ENCODE measurements at regions not wholly inside any gene's neighbourhood (a gene's known extent, or its start where the extent isn't known, plus 50 kb on each side); places are given as distances from the start of the nearest gene placed in this dataset.

DNA sequence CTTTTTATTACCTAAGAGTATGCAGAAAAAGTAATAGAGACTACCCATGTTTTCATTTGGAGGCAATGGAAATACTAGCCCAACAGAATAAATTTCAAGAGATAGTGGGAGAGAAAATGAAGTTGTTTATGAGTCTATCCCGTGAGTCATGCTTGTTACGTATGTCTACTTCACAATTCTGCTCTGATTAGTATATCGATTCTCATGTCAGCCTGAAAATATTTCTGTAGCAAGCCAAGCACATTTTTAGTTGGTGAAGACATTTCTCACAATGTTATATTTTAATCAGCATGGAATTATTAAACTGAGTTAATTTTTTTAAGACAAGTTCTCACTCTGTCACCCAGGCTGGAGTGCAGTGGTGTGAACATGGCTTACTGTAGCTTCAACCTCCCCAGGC, 346.1 kb downstream of the RPRM start:
- ATAC-seq (no peak), FAIRE-seq (no peak), DNase-seq (ENCODE audit: low spot score) (no peak)
- no peaks in the 10 kb centered on the region for H3K36me3 ChIP-seq (replicated peaks in 1 of 2; ENCODE audit: control insufficient read depth in 1 of 2, insufficient read depth in 2 of 2, low read length in 2 of 2)
- H3K79me2 ChIP-seq (ENCODE audit: insufficient read depth, low read length): no peaks in the 10 kb centered on the region
- 5% methylated on average over 3 of the region's 3 CpGs for WGBS (ENCODE audit: low lambda C conversion rate)
- POLR2A ChIA-PET: no interaction called here
- TF ChIP-seq AKAP8 (CRISPR knock-in tag; IDR thresholded peaks at IDR 0.05) (no peak), ZNF33B (CRISPR knock-in tag; IDR thresholded peaks at IDR 0.05) (no peak), ZNF263 (CRISPR knock-in tag; IDR thresholded peaks at IDR 0.05) (no peak), ZNF12 (CRISPR knock-in tag; IDR thresholded peaks at IDR 0.05) (no peak), ZNF709 (CRISPR knock-in tag; IDR thresholded peaks at IDR 0.05) (no peak), SUZ12 (IDR thresholded peaks at IDR 0.05; ENCODE audit: low read depth, low read length) (no peak), ZNF761 (CRISPR knock-in tag; conservative IDR thresholded peaks at IDR 0.05) (no peak)
- TF ChIP-seq, protein P1, sequence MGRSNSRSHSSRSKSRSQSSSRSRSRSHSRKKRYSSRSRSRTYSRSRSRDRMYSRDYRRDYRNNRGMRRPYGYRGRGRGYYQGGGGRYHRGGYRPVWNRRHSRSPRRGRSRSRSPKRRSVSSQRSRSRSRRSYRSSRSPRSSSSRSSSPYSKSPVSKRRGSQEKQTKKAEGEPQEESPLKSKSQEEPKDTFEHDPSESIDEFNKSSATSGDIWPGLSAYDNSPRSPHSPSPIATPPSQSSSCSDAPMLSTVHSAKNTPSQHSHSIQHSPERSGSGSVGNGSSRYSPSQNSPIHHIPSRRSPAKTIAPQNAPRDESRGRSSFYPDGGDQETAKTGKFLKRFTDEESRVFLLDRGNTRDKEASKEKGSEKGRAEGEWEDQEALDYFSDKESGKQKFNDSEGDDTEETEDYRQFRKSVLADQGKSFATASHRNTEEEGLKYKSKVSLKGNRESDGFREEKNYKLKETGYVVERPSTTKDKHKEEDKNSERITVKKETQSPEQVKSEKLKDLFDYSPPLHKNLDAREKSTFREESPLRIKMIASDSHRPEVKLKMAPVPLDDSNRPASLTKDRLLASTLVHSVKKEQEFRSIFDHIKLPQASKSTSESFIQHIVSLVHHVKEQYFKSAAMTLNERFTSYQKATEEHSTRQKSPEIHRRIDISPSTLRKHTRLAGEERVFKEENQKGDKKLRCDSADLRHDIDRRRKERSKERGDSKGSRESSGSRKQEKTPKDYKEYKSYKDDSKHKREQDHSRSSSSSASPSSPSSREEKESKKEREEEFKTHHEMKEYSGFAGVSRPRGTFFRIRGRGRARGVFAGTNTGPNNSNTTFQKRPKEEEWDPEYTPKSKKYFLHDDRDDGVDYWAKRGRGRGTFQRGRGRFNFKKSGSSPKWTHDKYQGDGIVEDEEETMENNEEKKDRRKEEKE (IDR thresholded peaks at IDR 0.05): no peak
- TF ChIP-seq, protein P2, sequence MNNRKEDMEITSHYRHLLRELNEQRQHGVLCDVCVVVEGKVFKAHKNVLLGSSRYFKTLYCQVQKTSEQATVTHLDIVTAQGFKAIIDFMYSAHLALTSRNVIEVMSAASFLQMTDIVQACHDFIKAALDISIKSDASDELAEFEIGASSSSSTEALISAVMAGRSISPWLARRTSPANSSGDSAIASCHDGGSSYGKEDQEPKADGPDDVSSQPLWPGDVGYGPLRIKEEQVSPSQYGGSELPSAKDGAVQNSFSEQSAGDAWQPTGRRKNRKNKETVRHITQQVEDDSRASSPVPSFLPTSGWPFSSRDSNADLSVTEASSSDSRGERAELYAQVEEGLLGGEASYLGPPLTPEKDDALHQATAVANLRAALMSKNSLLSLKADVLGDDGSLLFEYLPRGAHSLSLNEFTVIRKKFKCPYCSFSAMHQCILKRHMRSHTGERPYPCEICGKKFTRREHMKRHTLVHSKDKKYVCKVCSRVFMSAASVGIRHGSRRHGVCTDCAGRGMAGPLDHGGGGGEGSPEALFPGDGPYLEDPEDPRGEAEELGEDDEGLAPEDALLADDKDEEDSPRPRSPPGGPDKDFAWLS (CRISPR knock-in tag; IDR thresholded peaks at IDR 0.05; ENCODE audit: borderline replicate concordance): no peak
- no peak overlapping the region for H3K4me3 ChIP-seq (replicated peaks in 1 of 3; ENCODE audit: insufficient read depth in 1 of 3, low read depth in 2 of 3, low read length in 3 of 3)
- in situ Hi-C loops (cut with HindIII; ENCODE audit: extremely low pct_ligation_motif_present, low pct_unique_long_range_greater_than_20kb): no loop called here
- no peak overlapping the region for H3K4me2 ChIP-seq (ENCODE audit: low read depth, low read length)
- intact Hi-C loops (cut with micrococcal nuclease; ENCODE audit: unreplicated experiment): no loop called here
- BruUV-seq (replicated peaks): no TSS peak
- no peak overlapping the region for H2AFZ ChIP-seq (ENCODE audit: low read length)
- no peaks in the 10 kb centered on the region for H3K4me1 ChIP-seq (ENCODE audit: insufficient read depth, low read length)
- H3K9ac ChIP-seq (ENCODE audit: insufficient read depth, low read depth, low read length): no peak overlapping the region
- H3K27ac ChIP-seq (ENCODE audit: extremely low read length, insufficient read depth, low read length): no peak overlapping the region
- CTCF ChIA-PET (ENCODE audit: low intra/inter-chr PET ratio, low total read pairs): no interaction called here
- 0 out of 2 replicates have a peak, but pooled peaks cover 8% of the 10 kb centered on the region for H3K9me3 ChIP-seq (ENCODE audit: low read length)
- H4K20me1 ChIP-seq (ENCODE audit: insufficient read depth, low read length): no peaks in the 10 kb centered on the region
- no peaks in the 10 kb centered on the region for H3K27me3 ChIP-seq (ENCODE audit: control insufficient read depth in 1 of 2, insufficient read depth in 2 of 2, low read length in 2 of 2)

Data from HepG2 (cell line).